GM23338 (cell line): ENCODE measurements at regions not wholly inside any gene's neighbourhood (a gene's known extent, or its start where the extent isn't known, plus 50 kb on each side); places are given as distances from the start of the nearest gene placed in this dataset.

Source experiments
- ATAC-seq: fragments of 200-7000 bp; cut with Tn5 transposase; 3 replicates; pipeline ENCODE4 v1.9.1; 2020
- DNase-seq: peaks from one replicate; pipeline ENCODE4 v3.0.0-alpha.2; 2015; ENCODE audit warnings: low spot score
- H2AFZ ChIP-seq: fragments of 200-600 bp; sonication (generic); 2 replicates; pipeline ENCODE4 v1.8.0; 2016; ENCODE audit warnings: antibody characterized with exemption, mild to moderate bottlenecking, moderate library complexity
- H3F3A ChIP-seq: fragments of 200-600 bp; sonication (generic); replicated peaks from 2 replicates; pipeline ENCODE4 v1.8.0; 2017; ENCODE audit warnings: antibody characterized with exemption, mixed run types, low read depth
- H3K27ac ChIP-seq: fragments of 200-600 bp; sonication (generic); 2 replicates; pipeline ENCODE4 v1.6.1; 2016; ENCODE audit warnings: low read depth
- H3K27me3 ChIP-seq: fragments of 200-600 bp; sonication (generic); 2 replicates; pipeline ENCODE4 v1.8.0; 2016; ENCODE audit warnings: mild to moderate bottlenecking, mixed run types, moderate library complexity; ENCODE audit not compliant: insufficient read depth
- H3K36me3 ChIP-seq: fragments of 200-600 bp; sonication (generic); 2 replicates; pipeline ENCODE4 v1.8.0; 2016; ENCODE audit warnings: mild to moderate bottlenecking; ENCODE audit not compliant: insufficient read depth
- H3K4me1 ChIP-seq: fragments of 200-600 bp; sonication (generic); 2 replicates; pipeline ENCODE4 v1.8.0; 2016; ENCODE audit warnings: mild to moderate bottlenecking, moderate library complexity; ENCODE audit not compliant: insufficient read depth
- H3K4me2 ChIP-seq: fragments of 200-600 bp; sonication (generic); 2 replicates; pipeline ENCODE4 v1.7.1; 2017; ENCODE audit warnings: mixed run types
- H3K4me3 ChIP-seq: fragments of 200-600 bp; sonication (generic); 2 replicates; pipeline ENCODE4 v1.6.1; 2016; ENCODE audit warnings: mixed run types
- H3K79me2 ChIP-seq: fragments of 200-600 bp; sonication (generic); replicated peaks from 2 replicates; pipeline ENCODE4 v1.8.0; 2017; ENCODE audit warnings: mild to moderate bottlenecking; ENCODE audit not compliant: insufficient read depth
- H3K9me2 ChIP-seq: fragments of 200-600 bp; sonication (generic); 2 replicates; pipeline ENCODE4 v1.8.0; 2017; ENCODE audit not compliant: insufficient read depth
- H4K20me1 ChIP-seq: fragments of 200-600 bp; sonication (generic); replicated peaks from 2 replicates; pipeline ENCODE4 v1.8.0; 2017; ENCODE audit warnings: mild to moderate bottlenecking; ENCODE audit not compliant: insufficient read depth
- H3K27ac Mint-ChIP-seq: 2 replicates; pipeline ENCODE4 v1.8.0; 2020; ENCODE audit warnings: inconsistent platforms, mild to moderate bottlenecking, moderate library complexity, mixed read lengths
- H3K27me3 Mint-ChIP-seq: 3 replicates; pipeline ENCODE4 v1.8.0; 2022; ENCODE audit warnings: low read depth, mild to moderate bottlenecking, moderate library complexity, mixed read lengths, inconsistent platforms; ENCODE audit not compliant: insufficient read depth, poor library complexity
- H3K36me3 Mint-ChIP-seq: 3 replicates; pipeline ENCODE4 v1.8.0; 2021; ENCODE audit warnings: low read depth, mild to moderate bottlenecking, inconsistent platforms, moderate library complexity, mixed read lengths
- H3K4me1 Mint-ChIP-seq: 3 replicates; pipeline ENCODE4 v1.8.0; 2020; ENCODE audit warnings: mild to moderate bottlenecking, inconsistent platforms, mixed read lengths
- H3K4me3 Mint-ChIP-seq: 3 replicates; pipeline ENCODE4 v1.8.0; 2021; ENCODE audit warnings: moderate library complexity, mild to moderate bottlenecking, inconsistent platforms, mixed read lengths
- H3K9me3 Mint-ChIP-seq: 3 replicates; pipeline ENCODE4 v1.8.0; 2020; ENCODE audit warnings: moderate library complexity, mild to moderate bottlenecking, inconsistent platforms, mixed read lengths
- CREB1 ChIP-seq: fragments of 250-450 bp; sonication (Bioruptor Pico); IDR thresholded peaks from 2 replicates; pipeline ENCODE4 v1.5.0; 2020; ENCODE audit warnings: low read depth, mild to moderate bottlenecking, moderate library complexity
- CTCF ChIP-seq, 2 experiments: fragments of 200-600 bp in 1 of 2; sonication (generic) in 1 of 2; conservative IDR thresholded peaks; 2 replicates each; pipeline versions ENCODE4 v1.5.1 to v1.6.1; 2016 to 2017; ENCODE audit warnings: antibody characterized with exemption in 2 of 2, low read depth in 2 of 2, mild to moderate bottlenecking in 2 of 2, moderate library complexity in 1 of 2
- ETS1 ChIP-seq: IDR thresholded peaks from 2 replicates; pipeline ENCODE4 v1.6.1; 2016; ENCODE audit warnings: antibody characterized with exemption
- EZH2 ChIP-seq: fragments of 200-600 bp; sonication (generic); IDR thresholded peaks from one replicate; pipeline ENCODE4 v1.8.0; 2017; ENCODE audit warnings: antibody characterized with exemption, mild to moderate bottlenecking, low read depth; ENCODE audit not compliant: unreplicated experiment
- EZH2phosphoT487 ChIP-seq: fragments of 200-600 bp; sonication (generic); IDR thresholded peaks from one replicate; pipeline ENCODE4 v1.8.1; 2018; ENCODE audit warnings: antibody characterized with exemption; ENCODE audit not compliant: unreplicated experiment
- JUNB ChIP-seq: IDR thresholded peaks from one replicate; pipeline ENCODE4 v1.6.1; 2016; ENCODE audit warnings: antibody characterized with exemption; ENCODE audit not compliant: unreplicated experiment
- NANOG ChIP-seq: IDR thresholded peaks from 2 replicates; pipeline ENCODE4 v1.6.1; 2016; ENCODE audit warnings: antibody characterized with exemption, borderline replicate concordance
- POLR2AphosphoS5 ChIP-seq: IDR thresholded peaks from 2 replicates; pipeline ENCODE4 v1.6.1; 2016; ENCODE audit warnings: antibody characterized with exemption, low read depth
- REST ChIP-seq: IDR thresholded peaks from one replicate; pipeline ENCODE4 v1.6.1; 2018; ENCODE audit warnings: antibody characterized with exemption; ENCODE audit not compliant: unreplicated experiment
- STAT1 ChIP-seq: IDR thresholded peaks from one replicate; pipeline ENCODE4 v1.6.1; 2016; ENCODE audit warnings: antibody characterized with exemption; ENCODE audit not compliant: unreplicated experiment
- ZNF114 ChIP-seq: fragments of 250-450 bp; sonication (Bioruptor Pico); IDR thresholded peaks from 2 replicates; pipeline ENCODE4 v1.5.0; 2020; ENCODE audit warnings: mild to moderate bottlenecking, moderate library complexity
- ZNF331 ChIP-seq: fragments of 250-450 bp; sonication (Bioruptor Pico); IDR thresholded peaks from 2 replicates; pipeline ENCODE4 v1.5.0; 2020; ENCODE audit warnings: low read depth, mild to moderate bottlenecking, moderate library complexity
- TF ChIP-seq, protein P1 (sequence below): fragments of 250-450 bp; sonication (Bioruptor Pico); IDR thresholded peaks from 2 replicates; pipeline ENCODE4 v1.5.0; 2020; ENCODE audit warnings: mild to moderate bottlenecking, moderate library complexity

GRCh38 chr5:1729641-1730486 lies 69.8 kb downstream of the MRPL36 start:
- H3K4me3 Mint-ChIP-seq, result no peak overlapping the region
- no peaks in the 10 kb centered on the region for H4K20me1 ChIP-seq
- H3K36me3 ChIP-seq, result no peaks in the 10 kb centered on the region
- H3K27ac Mint-ChIP-seq, result no peak overlapping the region
- H3K4me1 Mint-ChIP-seq, result peaks cover 26% of the 10 kb centered on the region
- no peak overlapping the region for H3K4me3 ChIP-seq
- no peaks in the 10 kb centered on the region for H3K27me3 ChIP-seq
- no peaks in the 10 kb centered on the region for H3K36me3 Mint-ChIP-seq
- no peak overlapping the region for H3K4me2 ChIP-seq
- ATAC-seq, result no peak
- H3K27ac ChIP-seq, result no peak overlapping the region
- H2AFZ ChIP-seq, result no peak overlapping the region
- no peaks in the 10 kb centered on the region for H3F3A ChIP-seq
- no peaks in the 10 kb centered on the region for H3K9me2 ChIP-seq
- H3K9me3 Mint-ChIP-seq, result no peaks in the 10 kb centered on the region; the same call in 2 of the 3 replicates
- peaks cover 16% of the 10 kb centered on the region for H3K27me3 Mint-ChIP-seq
- TF ChIP-seq NANOG, result no peak
- TF ChIP-seq REST, result no peak
- TF ChIP-seq CREB1, result no peak
- TF ChIP-seq CTCF (conservative IDR thresholded peaks at IDR 0.05; ENCODE audit: low read depth in 2 of 2), result no peak
- no peak for TF ChIP-seq EZH2
- TF ChIP-seq STAT1, result no peak
- TF ChIP-seq ETS1, result no peak
- TF ChIP-seq POLR2AphosphoS5, result no peak
- TF ChIP-seq, protein P1, sequence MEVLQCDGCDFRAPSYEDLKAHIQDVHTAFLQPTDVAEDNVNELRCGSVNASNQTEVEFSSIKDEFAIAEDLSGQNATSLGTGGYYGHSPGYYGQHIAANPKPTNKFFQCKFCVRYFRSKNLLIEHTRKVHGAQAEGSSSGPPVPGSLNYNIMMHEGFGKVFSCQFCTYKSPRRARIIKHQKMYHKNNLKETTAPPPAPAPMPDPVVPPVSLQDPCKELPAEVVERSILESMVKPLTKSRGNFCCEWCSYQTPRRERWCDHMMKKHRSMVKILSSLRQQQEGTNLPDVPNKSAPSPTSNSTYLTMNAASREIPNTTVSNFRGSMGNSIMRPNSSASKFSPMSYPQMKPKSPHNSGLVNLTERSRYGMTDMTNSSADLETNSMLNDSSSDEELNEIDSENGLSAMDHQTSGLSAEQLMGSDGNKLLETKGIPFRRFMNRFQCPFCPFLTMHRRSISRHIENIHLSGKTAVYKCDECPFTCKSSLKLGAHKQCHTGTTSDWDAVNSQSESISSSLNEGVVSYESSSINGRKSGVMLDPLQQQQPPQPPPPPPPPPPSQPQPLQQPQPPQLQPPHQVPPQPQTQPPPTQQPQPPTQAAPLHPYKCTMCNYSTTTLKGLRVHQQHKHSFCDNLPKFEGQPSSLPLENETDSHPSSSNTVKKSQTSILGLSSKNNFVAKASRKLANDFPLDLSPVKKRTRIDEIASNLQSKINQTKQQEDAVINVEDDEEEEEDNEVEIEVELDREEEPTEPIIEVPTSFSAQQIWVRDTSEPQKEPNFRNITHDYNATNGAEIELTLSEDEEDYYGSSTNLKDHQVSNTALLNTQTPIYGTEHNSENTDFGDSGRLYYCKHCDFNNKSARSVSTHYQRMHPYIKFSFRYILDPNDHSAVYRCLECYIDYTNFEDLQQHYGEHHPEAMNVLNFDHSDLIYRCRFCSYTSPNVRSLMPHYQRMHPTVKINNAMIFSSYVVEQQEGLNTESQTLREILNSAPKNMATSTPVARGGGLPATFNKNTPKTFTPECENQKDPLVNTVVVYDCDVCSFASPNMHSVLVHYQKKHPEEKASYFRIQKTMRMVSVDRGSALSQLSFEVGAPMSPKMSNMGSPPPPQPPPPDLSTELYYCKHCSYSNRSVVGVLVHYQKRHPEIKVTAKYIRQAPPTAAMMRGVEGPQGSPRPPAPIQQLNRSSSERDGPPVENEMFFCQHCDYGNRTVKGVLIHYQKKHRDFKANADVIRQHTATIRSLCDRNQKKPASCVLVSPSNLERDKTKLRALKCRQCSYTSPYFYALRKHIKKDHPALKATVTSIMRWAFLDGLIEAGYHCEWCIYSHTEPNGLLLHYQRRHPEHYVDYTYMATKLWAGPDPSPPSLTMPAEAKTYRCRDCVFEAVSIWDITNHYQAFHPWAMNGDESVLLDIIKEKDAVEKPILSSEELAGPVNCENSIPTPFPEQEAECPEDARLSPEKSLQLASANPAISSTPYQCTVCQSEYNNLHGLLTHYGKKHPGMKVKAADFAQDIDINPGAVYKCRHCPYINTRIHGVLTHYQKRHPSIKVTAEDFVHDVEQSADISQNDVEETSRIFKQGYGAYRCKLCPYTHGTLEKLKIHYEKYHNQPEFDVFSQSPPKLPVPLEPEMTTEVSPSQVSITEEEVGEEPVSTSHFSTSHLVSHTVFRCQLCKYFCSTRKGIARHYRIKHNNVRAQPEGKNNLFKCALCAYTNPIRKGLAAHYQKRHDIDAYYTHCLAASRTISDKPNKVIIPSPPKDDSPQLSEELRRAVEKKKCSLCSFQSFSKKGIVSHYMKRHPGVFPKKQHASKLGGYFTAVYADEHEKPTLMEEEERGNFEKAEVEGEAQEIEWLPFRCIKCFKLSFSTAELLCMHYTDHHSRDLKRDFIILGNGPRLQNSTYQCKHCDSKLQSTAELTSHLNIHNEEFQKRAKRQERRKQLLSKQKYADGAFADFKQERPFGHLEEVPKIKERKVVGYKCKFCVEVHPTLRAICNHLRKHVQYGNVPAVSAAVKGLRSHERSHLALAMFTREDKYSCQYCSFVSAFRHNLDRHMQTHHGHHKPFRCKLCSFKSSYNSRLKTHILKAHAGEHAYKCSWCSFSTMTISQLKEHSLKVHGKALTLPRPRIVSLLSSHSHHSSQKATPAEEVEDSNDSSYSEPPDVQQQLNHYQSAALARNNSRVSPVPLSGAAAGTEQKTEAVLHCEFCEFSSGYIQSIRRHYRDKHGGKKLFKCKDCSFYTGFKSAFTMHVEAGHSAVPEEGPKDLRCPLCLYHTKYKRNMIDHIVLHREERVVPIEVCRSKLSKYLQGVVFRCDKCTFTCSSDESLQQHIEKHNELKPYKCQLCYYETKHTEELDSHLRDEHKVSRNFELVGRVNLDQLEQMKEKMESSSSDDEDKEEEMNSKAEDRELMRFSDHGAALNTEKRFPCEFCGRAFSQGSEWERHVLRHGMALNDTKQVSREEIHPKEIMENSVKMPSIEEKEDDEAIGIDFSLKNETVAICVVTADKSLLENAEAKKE (CRISPR knock-in tag), result no peak
- no peak for TF ChIP-seq ZNF114
- TF ChIP-seq ZNF331, result no peak
- TF ChIP-seq JUNB, result no peak
- TF ChIP-seq EZH2phosphoT487, result no peak
- no peaks in the 10 kb centered on the region for H3K79me2 ChIP-seq
- H3K4me1 ChIP-seq, result peaks cover 7% of the 10 kb centered on the region
- no peak for DNase-seq
